ENCODE measurements at regions not wholly inside any gene's neighbourhood (a gene's known extent, or its start where the extent isn't known, plus 50 kb on each side); places are given as distances from the start of the nearest gene placed in this dataset.

DNA sequence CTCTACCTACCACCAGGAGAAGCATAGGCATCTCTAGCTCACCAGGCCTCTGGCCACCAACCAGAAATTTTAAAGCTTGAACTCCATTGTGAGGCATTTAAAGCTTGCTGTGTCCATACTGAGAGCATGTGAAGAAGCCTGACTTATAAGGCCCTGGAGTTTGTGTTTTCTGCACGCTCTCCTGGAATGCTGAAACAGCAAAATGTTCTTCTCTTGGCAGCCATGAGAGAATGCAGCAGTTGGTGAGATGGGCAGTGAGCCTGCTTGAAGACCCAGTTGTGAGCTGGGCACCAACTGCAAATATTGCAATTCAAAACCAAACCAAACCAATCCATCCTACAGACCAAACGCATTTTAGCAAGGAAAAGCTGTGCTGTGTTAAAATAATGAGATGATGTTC lies 170.0 kb upstream of the IVNS1ABP start:
- H3K4me1 ChIP-seq (ENCODE audit: control insufficient read depth, extremely low read depth, insufficient read depth, low read length), result no peaks in the 10 kb centered on the region
- CTCF ChIA-PET, result interaction anchor here (0.7 to 1.0 kb wide), 2 partner anchors 8 to 194 kb away, joined by 3 read pairs; no protein-coding TSS in a partner anchor
- H3K4me2 ChIP-seq (ENCODE audit: insufficient read depth, low read length), result no peak overlapping the region
- intact Hi-C loops (cut with micrococcal nuclease) (no loop called here), dilution Hi-C loops (cut with MboI; ENCODE audit: extremely low pct_ligation_motif_present, low sequenced_read_pairs) (no loop called here)
- no peaks in the 10 kb centered on the region for H3K9me1 ChIP-seq (replicated peaks; ENCODE audit: control insufficient read depth, extremely low read depth, insufficient read depth, low read length)
- H3K4me3 ChIP-seq (replicated peaks in 1 of 3; ENCODE audit: insufficient read depth in 1 of 3, low read depth in 1 of 3, low read length in 3 of 3), result no peak overlapping the region
- H2AFZ ChIP-seq (ENCODE audit: low read depth, low read length), result no peak overlapping the region
- no peak overlapping the region for H3K27ac ChIP-seq (ENCODE audit: insufficient read depth, low read depth, low read length)
- FAIRE-seq, result no peak
- no peak overlapping the region for H3K9ac ChIP-seq (replicated peaks; ENCODE audit: extremely low read depth, insufficient read depth, low read length)
- no peak for DNase-seq (ENCODE audit: low read depth, low spot score)
- TF ChIP-seq POLR2AphosphoS5 (IDR thresholded peaks at IDR 0.05; ENCODE audit: insufficient read depth, low read depth, low read length) (no peak), EZH2 (IDR thresholded peaks at IDR 0.05; ENCODE audit: borderline replicate concordance, low read depth, low read length, severe bottlenecking) (no peak), MAX (IDR thresholded peaks at IDR 0.05; ENCODE audit: insufficient read depth, insufficient read length) (no peak), FOS (IDR thresholded peaks at IDR 0.05; ENCODE audit: borderline replicate concordance, insufficient read depth, low read length) (no peak), GATA2 (IDR thresholded peaks at IDR 0.05; ENCODE audit: insufficient read depth, insufficient read length, low read depth, low read length) (no peak), POLR2A (IDR thresholded peaks at IDR 0.05; ENCODE audit: low read depth, low read length) (no peak), JUN (IDR thresholded peaks at IDR 0.05; ENCODE audit: borderline replicate concordance, insufficient read depth, insufficient read length, low read depth) (no peak), MYC (IDR thresholded peaks at IDR 0.05; ENCODE audit: low read depth, low read length) (no peak)
- TF ChIP-seq, protein P1, sequence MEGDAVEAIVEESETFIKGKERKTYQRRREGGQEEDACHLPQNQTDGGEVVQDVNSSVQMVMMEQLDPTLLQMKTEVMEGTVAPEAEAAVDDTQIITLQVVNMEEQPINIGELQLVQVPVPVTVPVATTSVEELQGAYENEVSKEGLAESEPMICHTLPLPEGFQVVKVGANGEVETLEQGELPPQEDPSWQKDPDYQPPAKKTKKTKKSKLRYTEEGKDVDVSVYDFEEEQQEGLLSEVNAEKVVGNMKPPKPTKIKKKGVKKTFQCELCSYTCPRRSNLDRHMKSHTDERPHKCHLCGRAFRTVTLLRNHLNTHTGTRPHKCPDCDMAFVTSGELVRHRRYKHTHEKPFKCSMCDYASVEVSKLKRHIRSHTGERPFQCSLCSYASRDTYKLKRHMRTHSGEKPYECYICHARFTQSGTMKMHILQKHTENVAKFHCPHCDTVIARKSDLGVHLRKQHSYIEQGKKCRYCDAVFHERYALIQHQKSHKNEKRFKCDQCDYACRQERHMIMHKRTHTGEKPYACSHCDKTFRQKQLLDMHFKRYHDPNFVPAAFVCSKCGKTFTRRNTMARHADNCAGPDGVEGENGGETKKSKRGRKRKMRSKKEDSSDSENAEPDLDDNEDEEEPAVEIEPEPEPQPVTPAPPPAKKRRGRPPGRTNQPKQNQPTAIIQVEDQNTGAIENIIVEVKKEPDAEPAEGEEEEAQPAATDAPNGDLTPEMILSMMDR (IDR thresholded peaks at IDR 0.05; ENCODE audit: extremely low read depth in 1 of 2, insufficient read depth in 1 of 2, low read depth in 1 of 2, low read length in 2 of 2), result no peak
- POLR2A ChIA-PET, result no interaction called here
- no peaks in the 10 kb centered on the region for H3K9me3 ChIP-seq (replicated peaks; ENCODE audit: control insufficient read depth, insufficient read depth, low read length)
- H3K27me3 ChIP-seq (ENCODE audit: control insufficient read depth in 2 of 2, insufficient read depth in 2 of 2, low read length in 2 of 2), result no peaks in the 10 kb centered on the region
- H3K36me3 ChIP-seq (ENCODE audit: control insufficient read depth in 2 of 2, extremely low read depth in 1 of 2, insufficient read depth in 2 of 2, low read length in 2 of 2), result no peaks in the 10 kb centered on the region
- BruUV-seq (replicated peaks), result no TSS peak
- H4K20me1 ChIP-seq (replicated peaks; ENCODE audit: control insufficient read depth, extremely low read depth, insufficient read depth, low read length), result no peaks in the 10 kb centered on the region
- no peaks in the 10 kb centered on the region for H3K79me2 ChIP-seq (ENCODE audit: control insufficient read depth, insufficient read depth, low read length)

Data from endothelial cell of umbilical vein (primary cell).